Ascending aorta (tissue), 2 donors: ENCODE measurements at regions not wholly inside any gene's neighbourhood (a gene's known extent, or its start where the extent isn't known, plus 50 kb on each side); places are given as distances from the start of the nearest gene placed in this dataset.

Source experiments
- DNase-seq, 2 donors: peaks; one replicate each; pipeline ENCODE4 v3.0.0-alpha.2; 2019; ENCODE audit warnings: low spot score in 2 of 2
- H3K27ac ChIP-seq, 2 donors: fragments of 200-600 bp; sonication (generic); one replicate each; pipeline ENCODE4 v1.5.1; 2016 to 2017; ENCODE audit warnings: mild to moderate bottlenecking in 1 of 2
- H3K27me3 ChIP-seq: fragments of 200-600 bp; sonication (generic); one replicate; pipeline ENCODE4 v1.5.1; 2017
- H3K36me3 ChIP-seq, 2 donors: fragments of 200-600 bp; sonication (generic); one replicate each; pipeline ENCODE4 v1.5.1; 2016
- H3K4me1 ChIP-seq, 2 donors: fragments of 200-600 bp; sonication (generic); one replicate each; pipeline ENCODE4 v1.5.1; 2016 to 2017; ENCODE audit warnings: mild to moderate bottlenecking in 1 of 2
- H3K4me3 ChIP-seq, 2 donors: fragments of 200-600 bp; sonication (generic); one replicate each; pipeline ENCODE4 v1.5.1; 2016 to 2017; ENCODE audit warnings: mild to moderate bottlenecking in 1 of 2
- H3K9me3 ChIP-seq, 2 donors: fragments of 200-600 bp; sonication (generic); one replicate each; pipeline ENCODE4 v1.5.1; 2016
- CTCF ChIP-seq, 3 experiments: fragments of 200-600 bp in 2 of 3; fragments of 450-650 bp in 1 of 3; sonication (generic) in 2 of 3; IDR thresholded peaks; one replicate each; pipeline ENCODE4 v1.5.1; 2016 to 2019; ENCODE audit warnings: antibody characterized with exemption in 3 of 3, mild to moderate bottlenecking in 1 of 3, moderate library complexity in 1 of 3
- intact Hi-C: fragments of 100-400 bp; cut with DNase I; formaldehyde crosslinking; loops from one replicate; pipeline ENCODE4 v1.15.1; 2023

DNA sequence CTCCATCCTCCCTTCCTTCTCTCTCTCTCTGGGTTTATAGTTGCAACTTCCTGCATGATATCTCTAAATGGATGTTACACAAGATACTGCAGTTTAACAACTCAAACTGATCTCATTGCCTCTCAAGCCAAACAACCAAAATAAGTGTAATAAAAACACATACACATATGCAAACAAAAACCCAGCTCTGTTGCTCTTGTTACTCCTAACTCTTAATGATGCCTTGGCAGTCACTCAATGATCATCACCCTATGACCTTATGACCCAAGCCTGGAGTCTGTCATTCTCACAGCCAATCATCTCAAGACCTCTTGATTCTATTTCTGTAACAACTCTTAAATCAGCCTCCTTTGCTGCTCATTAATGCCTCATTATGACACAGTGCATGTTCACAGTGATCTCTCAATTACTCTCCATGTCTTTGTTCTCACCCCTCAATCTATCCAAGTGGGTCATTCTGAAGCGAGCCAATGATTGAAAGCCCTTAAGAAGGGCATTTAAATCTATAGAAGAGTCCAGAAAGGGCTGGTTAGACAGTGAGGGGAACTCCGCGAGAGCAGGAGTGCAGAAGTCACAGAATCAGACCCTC lies 210.9 kb downstream of the INHBA start:
- no peak overlapping the region for H3K27ac ChIP-seq
- DNase-seq: no peak
- H3K4me3 ChIP-seq: no peak overlapping the region
- no peaks in the 10 kb centered on the region for H3K4me1 ChIP-seq
- no peak for TF ChIP-seq CTCF (IDR thresholded peaks at IDR 0.05)
- intact Hi-C loops: no loop called here
- no peaks in the 10 kb centered on the region for H3K9me3 ChIP-seq
- H3K27me3 ChIP-seq: no peaks in the 10 kb centered on the region
- H3K36me3 ChIP-seq: no peaks in the 10 kb centered on the region

DNA sequence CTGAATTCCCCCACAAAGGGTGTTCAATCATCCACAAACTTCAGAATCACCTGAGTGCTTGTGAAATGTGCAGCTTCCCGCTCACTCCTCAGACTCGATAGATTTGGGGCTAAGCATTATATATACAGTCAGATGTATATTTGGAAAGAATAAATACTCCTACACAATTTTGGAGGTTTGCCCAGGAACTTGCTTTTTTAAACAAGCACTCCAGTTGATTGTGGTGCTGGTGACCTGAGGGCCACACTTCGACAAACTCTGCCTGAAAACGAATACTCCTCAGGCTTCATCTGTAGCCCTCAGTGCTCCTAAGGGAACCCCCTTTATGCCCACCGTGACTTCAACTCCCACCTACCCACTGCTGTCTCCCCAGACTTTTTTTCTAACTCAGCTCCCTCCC lies 211.6 kb downstream of the INHBA start:
- H3K27ac ChIP-seq: no peak overlapping the region

DNA sequence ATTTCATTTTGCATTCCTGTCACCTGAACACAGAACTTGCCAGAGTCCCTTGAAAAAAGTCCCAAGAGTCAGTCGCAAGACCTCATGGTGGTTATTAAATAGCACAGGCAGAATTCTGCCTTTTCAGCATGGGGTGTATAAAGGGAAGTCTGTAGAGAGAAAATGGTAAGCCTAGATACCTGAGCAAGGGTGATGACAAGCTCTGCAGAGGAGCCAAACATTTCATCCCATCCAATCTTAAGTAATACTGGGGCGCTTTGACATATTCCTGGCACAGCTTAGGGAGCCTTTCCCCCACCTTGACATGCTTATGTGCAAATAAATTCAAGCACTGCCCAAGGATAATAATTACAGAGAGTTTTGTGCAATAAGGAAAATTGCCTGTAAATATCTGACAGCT lies 213.0 kb downstream of the INHBA start:
- TF ChIP-seq CTCF (IDR thresholded peaks at IDR 0.05): no peak

More for the DNA sequence above, 211.6 kb downstream of the INHBA start:
- Histone ChIP-seq H3K9me3 (no peaks in the 10 kb centered on the region), H3K27me3 (no peaks in the 10 kb centered on the region), H3K4me1 (no peaks in the 10 kb centered on the region), H3K36me3 (no peaks in the 10 kb centered on the region), H3K4me3 (no peak overlapping the region)
- DNase-seq: no peak
- no peak for TF ChIP-seq CTCF (IDR thresholded peaks at IDR 0.05)
- intact Hi-C loops: no loop called here

GRCh38 chr7:41487229-41487940 lies 215.5 kb downstream of the INHBA start:
- no peaks in the 10 kb centered on the region for H3K27me3 ChIP-seq
- intact Hi-C loops: no loop called here
- H3K36me3 ChIP-seq: no peaks in the 10 kb centered on the region
- TF ChIP-seq CTCF (IDR thresholded peaks at IDR 0.05): no peak
- peaks cover 0 to 5% of the 10 kb centered on the region in 2 donors for H3K9me3 ChIP-seq
- no peak overlapping the region for H3K4me3 ChIP-seq
- DNase-seq: no peak
- H3K4me1 ChIP-seq: no peaks in the 10 kb centered on the region
- no peak overlapping the region for H3K27ac ChIP-seq

More for the DNA sequence above, 213.0 kb downstream of the INHBA start:
- intact Hi-C loops: no loop called here
- no peaks in the 10 kb centered on the region for H3K27me3 ChIP-seq
- no peak for DNase-seq
- no peaks in the 10 kb centered on the region for H3K36me3 ChIP-seq
- H3K9me3 ChIP-seq: no peaks in the 10 kb centered on the region
- H3K4me1 ChIP-seq: no peaks in the 10 kb centered on the region
- no peak overlapping the region for H3K27ac ChIP-seq
- H3K4me3 ChIP-seq: no peak overlapping the region

- Histone ChIP-seq H3K4me3 (no peak overlapping the region), H3K27ac (no peak overlapping the region), H3K4me1 (peaks cover 0 to 20% of the 10 kb centered on the region in 2 donors), H3K9me3 (peaks cover 0 to 5% of the 10 kb centered on the region in 2 donors), H3K36me3 (no peaks in the 10 kb centered on the region), H3K27me3 (no peaks in the 10 kb centered on the region)
- no peak for TF ChIP-seq CTCF (IDR thresholded peaks at IDR 0.05)
- intact Hi-C loops: loop anchor here (5.0 kb wide), 1 partner anchor 216 kb away; no protein-coding TSS in a partner anchor
- no peak for DNase-seq
Measured at GRCh38 chr7:41481353-41481752, 221.5 kb downstream of the INHBA start.
